Fibroblast of the aortic adventitia (primary cell): ENCODE measurements at regions not wholly inside any gene's neighbourhood (a gene's known extent, or its start where the extent isn't known, plus 50 kb on each side); places are given as distances from the start of the nearest gene placed in this dataset.
"Not testable (repeated sequence)": the region's sequence is repeated elsewhere in the genome, so short reads cannot be mapped to it uniquely, and the experiment has no call there.

ENCODE experiments used
- DNase-seq: peaks from one replicate; pipeline ENCODE4 v3.0.0-alpha.2; 2010; ENCODE audit warnings: low read depth
- H3K4me3 ChIP-seq: 2 replicates; pipeline ENCODE4 v1.5.1; 2011; ENCODE audit warnings: low read depth, mild to moderate bottlenecking, control low read depth, low read length, moderate library complexity
- CTCF ChIP-seq: IDR thresholded peaks from 2 replicates; pipeline ENCODE4 v1.5.1; 2011; ENCODE audit warnings: mild to moderate bottlenecking, low read length, control low read depth, inconsistent platforms; ENCODE audit not compliant: insufficient read depth

DNA sequence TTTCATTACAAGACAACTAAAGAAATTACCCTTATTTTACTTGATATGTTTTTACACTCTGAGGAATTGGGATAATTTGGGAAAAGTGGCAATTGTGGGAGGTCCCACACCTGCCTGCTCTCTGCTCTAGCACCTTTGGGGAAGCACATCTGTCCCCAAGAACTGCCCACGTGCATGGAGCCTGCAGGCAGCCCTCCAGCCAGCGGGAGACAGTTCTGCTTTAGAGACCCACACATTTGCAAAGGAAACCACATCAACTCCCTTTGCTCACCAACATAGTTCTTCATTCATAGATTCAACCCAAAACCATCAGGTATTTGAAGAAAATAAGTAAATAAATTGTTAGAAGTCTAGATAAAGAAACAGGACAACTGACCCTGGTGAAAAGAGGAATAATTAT, 239.9 kb upstream of the ID2 start:
- no peak for TF ChIP-seq CTCF
- DNase-seq, result no peak
- H3K4me3 ChIP-seq, result no peak overlapping the region

GRCh38 chr2:8442833-8443486, 238.9 kb upstream of the ID2 start:
- TF ChIP-seq CTCF, result no peak
- no peak for DNase-seq

GRCh38 chr2:8445580-8445979, 236.3 kb upstream of the ID2 start:
- no peak for DNase-seq
- no peak overlapping the region for H3K4me3 ChIP-seq
- TF ChIP-seq CTCF, result no peak

More at GRCh38 chr2:8442833-8443486, 238.9 kb upstream of the ID2 start:
- H3K4me3 ChIP-seq, result no peak overlapping the region

- H3K4me3 ChIP-seq, DNase-seq: not testable (repeated sequence)
These were observed 235.1 kb upstream of the ID2 start for GRCh38 chr2:8446751-8447150.

GRCh38 chr2:8447610-8448221, 234.1 kb upstream of the ID2 start:
- DNase-seq, result peak; percentile 16

GRCh38 chr2:8448824-8449556, 232.9 kb upstream of the ID2 start:
- no peak overlapping the region for H3K4me3 ChIP-seq
- no peak for DNase-seq
- no peak for TF ChIP-seq CTCF

More at GRCh38 chr2:8447610-8448221, 234.1 kb upstream of the ID2 start:
- no peak for TF ChIP-seq CTCF
- no peak overlapping the region for H3K4me3 ChIP-seq

GRCh38 chr2:8451273-8451672, 230.6 kb upstream of the ID2 start:
- TF ChIP-seq CTCF, result no peak
- no peak overlapping the region for H3K4me3 ChIP-seq
- no peak for DNase-seq
